GM18499 (cell line): ENCODE measurements at regions not wholly inside any gene's neighbourhood (a gene's known extent, or its start where the extent isn't known, plus 50 kb on each side); places are given as distances from the start of the nearest gene placed in this dataset.
"Not testable (repeated sequence)": the region's sequence is repeated elsewhere in the genome, so short reads cannot be mapped to it uniquely, and the experiment has no call there.

Experiments used
- ATAC-seq: cut with Tn5 transposase; IDR thresholded peaks from one replicate; pipeline ENCODE4 v1.9.1; 2021; ENCODE audit warnings: moderate number of reproducible peaks; ENCODE audit not compliant: insufficient read depth, unreplicated experiment

DNA sequence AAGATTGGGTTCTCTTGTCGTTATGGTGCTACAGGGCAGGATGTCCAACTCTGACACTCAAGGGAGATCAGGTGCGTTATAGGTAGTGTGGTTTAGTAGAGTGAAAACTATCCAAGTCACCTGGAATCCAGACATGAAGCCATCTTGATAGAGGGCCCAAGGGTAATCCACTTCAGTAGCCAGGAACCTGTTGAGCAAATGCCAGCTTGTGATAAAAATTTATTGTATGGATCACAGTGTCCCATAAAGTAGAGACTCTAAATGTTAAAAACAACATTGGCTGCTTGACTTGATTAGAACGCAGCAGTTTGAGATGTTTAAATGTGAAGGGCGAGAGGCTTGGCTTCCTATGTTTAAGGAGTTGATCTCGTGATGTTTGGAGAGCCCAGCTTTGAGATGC is 105.7 kb upstream of the GMDS start:
- no peak for ATAC-seq

DNA sequence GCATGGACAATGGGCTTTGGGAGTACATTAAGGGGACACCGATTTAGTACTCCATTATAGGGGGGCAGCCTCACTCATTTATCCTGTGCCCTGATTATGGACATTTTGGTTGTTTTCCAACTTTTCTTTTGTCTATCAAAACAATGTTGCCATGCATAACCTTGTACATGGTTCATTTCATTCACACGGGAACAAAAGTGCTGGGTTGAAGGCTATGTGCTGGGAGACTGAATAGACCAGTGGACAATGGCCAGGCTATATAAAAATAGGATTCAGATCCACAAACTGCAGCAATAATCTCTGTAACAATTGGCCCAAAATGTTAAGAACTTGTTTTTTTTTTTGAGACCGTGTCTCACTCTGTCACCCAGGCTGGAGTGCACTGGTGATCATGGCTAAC is 100.7 kb upstream of the GMDS start:
- ATAC-seq = no peak

DNA sequence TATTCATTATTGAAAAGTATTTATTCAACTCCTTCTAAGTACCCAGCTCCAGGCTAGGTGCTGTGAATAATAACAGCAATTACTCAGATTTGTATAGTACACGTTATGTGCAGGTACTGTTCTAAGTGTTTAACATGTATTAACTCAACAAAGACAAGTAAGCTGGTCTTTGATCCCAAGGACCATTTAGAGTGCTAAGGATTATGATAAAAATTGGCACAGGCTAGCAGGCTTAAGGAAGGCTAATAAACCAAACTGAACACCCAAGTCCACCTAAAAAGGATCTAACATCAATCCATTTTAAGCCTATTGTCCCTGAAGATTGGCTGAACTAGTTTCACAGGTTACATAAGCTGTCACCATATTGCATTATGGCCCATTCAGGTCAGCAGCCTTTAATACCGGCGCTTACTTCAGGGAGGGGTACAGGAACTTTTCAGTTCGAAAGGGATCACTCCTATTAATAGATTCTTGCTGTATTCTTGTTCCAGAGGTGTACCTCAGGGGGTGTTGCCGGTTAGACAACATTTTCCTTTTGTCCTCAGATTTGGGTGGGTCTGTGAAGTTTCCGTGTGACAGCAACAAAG is 99.0 kb upstream of the GMDS start:
- ATAC-seq = no peak

DNA sequence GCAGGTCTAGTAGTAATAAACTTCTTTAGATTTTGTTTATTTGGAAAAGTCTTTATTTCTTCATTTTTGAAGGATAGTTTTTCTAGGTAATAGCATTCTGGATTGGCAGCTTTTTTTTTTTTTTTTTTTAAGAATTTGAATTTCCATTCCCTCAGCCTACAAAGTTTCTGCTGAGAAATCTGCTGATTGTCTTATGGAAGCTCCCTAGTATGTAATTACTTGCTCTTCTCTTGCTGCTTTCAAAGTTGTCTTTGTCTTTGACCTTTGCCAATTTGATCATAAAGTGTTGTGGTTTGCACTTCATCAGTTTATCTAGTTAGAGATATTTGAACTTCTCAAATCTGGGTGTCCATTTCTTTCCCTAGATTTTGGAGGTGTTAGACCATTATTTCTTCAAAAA is 82.2 kb upstream of the GMDS start:
- no peak for ATAC-seq

DNA sequence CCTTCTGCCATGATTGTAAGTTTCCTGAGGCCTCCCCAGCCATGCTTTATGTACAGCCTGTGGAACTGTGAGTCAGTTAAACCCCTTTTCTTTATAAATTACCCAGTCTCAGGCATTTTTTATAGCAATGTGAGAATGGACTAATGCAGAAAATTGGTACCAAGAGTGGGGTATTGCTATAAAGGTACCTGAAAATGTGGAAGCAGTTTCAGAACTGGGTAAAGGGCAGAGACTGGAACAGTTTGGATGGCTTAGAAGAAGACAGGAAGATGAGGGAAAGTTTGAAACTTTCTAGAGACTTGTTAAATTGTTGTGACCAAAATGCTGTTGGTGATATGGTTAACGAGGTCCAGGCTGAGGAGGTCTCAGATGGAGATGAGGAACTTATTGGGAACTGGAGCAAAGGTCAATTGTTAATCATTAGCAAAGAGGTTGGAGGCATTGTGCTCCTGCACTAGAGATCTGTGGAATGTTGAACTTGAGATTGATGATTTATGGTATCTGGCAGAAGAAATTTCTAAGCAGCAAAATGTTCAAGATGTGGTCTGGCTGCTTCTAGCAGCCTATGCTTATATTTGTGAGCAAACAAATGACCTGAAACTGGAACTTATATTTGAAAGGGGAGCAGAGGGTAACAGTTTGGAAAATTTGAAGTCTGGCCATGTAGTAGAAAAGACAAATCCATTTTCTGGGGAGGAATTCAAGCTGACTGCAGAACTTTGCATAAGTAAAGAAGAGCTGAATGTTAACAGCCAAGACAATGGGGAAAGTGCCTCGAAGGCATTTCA is 79.0 kb upstream of the GMDS start:
- ATAC-seq = no peak

DNA sequence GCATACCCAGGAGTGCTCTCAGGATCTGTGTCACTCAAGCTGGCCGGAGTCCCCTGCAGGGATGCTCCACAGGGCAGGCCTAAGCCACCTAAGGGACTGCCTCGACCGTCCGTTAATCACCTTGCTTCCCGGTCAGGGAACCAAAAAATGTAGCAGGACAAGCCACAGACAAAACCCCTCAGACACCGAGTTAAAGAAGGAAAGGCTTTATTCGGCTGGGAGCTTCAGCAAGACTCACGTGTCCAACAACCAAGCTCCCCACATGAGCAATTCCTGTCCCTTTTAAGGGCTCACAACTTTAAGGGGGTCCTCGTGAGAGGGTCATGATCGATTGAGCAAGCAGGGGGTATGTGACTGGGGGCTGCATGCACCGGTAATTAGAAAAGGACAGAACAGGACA is 72.1 kb upstream of the GMDS start:
- ATAC-seq = not testable (repeated sequence)

DNA sequence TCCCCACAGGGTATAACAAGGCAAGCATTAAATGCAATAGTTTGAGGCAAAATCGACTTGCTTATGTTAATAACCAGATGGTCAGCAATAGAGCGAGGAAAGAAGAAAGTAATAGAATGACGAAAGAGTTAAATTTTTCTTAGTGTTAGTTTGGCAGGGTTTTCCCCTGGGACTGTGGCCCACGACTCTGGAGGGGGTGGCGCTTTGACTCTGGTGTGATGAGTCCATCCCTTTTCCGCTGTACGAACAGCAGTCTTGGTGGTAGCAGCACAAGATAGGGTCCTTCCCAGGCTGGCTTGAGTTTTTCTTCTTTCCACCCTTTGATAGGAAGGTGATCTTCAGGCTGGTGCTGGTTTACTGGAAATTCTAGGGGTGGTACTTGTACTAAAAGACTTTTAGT is 69.2 kb upstream of the GMDS start:
- no peak for ATAC-seq

DNA sequence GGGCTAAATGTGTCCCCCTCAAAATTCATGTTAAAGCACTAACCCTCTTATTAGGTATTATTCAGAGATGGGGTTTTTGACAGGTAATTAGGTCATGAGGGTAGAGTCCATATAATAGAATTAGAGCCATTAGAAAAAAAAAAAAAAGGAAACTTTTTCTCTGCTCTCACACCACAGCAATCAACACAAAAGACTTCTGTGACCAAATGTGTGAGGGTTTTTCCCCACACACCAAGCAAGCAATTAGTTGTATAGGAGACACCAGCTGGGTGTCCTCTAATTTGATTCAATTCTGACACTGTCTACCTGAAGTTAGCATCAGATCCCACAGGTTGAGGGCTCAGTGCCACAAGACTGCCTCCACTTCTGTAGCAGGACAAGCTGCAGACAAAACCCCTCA is 64.6 kb upstream of the GMDS start:
- no peak for ATAC-seq

DNA sequence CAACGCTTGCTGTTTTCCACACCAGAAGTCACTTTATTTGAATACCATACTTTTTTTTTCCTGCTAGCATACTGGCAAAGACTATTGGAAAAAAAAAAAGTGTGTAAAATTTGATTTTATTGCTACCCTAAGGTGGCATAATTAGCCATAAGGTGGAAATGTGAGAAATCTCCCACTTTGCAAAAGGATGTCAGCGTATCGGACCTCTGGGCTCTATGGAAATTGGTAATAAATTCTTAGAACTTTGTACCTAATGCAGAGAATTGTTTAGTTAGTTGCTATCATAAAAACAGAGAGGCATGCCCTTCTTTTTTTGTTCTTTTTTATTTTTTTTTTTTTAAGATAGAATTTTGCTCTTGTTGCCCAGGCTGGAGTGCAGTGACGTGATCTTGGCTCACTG is 63.7 kb upstream of the GMDS start:
- no peak for ATAC-seq

DNA sequence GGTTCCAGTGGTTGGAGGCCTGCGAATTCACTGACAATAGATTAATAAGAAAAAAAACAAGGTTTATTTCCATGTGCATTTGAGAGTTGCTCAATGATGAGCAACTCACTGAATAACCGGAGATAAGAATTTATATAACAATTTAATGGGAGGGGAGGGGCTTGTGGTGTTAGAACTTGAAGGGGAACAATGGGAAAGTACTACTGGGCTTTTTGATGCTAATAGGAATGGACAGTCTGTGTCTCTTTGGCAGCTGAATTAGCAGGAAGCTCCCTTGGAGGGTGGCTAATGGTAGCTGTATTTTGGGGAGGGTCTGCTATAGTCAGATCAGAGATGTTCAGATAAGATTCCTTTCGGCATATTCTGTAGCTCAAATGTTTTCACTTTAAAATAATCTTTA is 62.4 kb upstream of the GMDS start:
- no peak for ATAC-seq

DNA sequence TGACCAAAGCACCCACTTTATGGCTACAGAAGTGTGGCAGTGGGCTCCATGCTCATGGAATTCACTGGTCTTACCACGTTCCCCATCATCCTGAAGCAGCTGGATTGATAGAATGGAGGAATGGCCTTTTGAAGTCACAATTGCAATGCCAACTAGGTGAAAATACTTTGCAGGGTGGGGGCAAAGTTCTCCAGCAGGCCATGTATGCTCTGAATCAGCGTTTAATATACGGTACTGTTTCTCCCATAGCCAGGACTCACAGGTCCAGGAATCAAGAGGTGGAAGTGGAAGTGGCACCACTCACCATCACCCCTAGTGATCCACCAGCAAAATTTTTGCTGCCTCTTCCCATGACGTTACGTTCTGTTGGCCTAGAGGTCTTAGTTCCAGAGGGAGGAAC is 60.5 kb upstream of the GMDS start:
- ATAC-seq = no peak

DNA sequence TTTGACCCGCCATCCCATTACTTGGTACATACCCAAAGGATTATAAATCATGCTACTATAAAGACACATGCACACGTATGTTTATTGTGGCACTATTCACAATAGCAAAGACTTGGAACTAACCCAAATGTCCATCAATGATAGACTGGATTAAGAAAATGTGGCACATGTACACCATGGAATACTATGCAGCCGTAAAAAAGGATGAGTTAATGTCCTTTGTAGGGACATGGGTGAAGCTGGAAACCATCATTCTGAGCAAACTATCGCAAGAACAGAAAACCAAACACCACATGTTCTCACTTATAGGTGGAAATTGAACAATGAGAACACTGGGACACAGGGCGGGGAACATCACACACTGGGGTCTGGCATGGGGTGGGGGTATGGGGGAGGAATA is 57.1 kb upstream of the GMDS start:
- not testable (repeated sequence) for ATAC-seq

DNA sequence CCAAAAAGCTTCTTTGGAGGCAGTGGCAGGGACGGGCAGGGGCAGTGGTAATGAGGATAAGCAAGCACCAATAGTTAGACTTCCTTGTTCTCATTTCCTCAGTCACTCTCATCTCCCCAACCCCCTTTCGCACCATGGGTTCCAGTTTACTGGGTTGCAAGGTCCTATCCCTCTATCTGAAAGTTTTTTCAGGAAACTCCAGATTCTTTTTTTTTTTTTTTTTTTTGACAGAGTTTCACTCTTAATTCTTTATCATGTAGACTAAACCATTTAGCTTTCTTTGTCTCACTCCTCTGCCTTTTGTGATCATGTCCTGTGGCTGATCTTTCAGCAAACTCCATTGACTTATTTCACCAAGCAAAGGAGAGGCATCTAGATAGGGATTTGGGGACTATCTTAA is 51.4 kb upstream of the GMDS start:
- ATAC-seq = no peak
